ENCODE measurements at regions not wholly inside any gene's neighbourhood (a gene's known extent, or its start where the extent isn't known, plus 50 kb on each side); places are given as distances from the start of the nearest gene placed in this dataset.

DNA sequence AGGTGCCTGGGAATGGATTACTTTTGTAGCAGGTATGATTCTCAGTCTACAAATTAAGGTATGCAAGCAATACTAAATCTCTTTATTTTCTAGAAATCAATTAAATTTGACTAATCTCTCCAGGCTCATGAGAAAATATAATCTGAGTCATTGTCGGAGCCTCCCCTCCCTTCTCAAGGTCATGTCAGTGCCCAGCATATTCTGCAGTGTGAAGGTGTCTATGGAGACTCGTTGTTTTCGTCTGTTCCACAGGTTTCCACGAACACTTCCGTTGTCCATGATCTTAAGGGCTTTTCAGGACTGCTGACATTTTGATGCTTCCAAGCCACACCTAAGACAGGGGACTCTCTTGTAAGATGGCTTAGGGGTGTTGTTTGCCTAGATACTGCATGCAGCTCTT is 56.6 kb upstream of the SCOC start:
- no peak for DNase-seq (ENCODE audit: low spot score)

DNA sequence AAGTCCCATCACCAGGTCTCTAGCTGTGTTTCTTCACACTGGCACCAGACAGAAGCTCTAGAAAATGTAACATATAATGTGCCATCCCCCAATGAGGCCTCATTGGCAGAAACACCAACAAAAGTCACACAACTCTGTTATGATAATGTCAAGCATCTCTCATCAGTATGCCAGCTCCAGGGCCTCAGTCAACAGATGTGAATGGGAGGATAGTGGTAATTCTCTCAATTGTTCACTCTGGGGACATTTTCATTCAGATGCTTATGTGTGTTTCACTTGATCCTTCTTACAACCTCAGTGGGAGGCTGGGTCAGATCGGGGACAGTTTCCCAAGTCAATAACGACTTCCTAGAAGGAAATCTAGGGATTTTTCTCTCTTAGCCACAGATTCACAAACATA is 57.5 kb upstream of the SCOC start:
- no peak for DNase-seq (ENCODE audit: low spot score)

DNA sequence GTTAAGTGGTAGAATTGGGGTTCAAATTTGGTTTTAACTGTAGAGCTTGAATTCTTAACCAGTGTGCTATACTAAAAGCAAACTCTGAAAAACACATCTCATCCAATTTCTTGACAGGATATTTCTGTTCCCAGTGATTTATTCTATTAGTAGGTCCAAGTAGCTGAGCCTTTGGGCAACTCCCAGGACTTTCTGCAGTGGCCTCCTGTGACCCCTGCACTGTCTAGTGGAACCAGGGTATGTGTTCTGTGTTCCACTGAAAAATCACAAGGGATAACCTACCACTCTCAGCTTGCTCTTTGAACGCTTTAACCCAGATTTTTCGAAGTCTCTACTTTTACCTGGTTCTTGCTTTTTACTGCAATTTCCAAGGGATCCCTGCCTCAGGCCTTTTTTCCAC is 58.0 kb upstream of the SCOC start:
- DNase-seq (ENCODE audit: low spot score), result no peak

DNA sequence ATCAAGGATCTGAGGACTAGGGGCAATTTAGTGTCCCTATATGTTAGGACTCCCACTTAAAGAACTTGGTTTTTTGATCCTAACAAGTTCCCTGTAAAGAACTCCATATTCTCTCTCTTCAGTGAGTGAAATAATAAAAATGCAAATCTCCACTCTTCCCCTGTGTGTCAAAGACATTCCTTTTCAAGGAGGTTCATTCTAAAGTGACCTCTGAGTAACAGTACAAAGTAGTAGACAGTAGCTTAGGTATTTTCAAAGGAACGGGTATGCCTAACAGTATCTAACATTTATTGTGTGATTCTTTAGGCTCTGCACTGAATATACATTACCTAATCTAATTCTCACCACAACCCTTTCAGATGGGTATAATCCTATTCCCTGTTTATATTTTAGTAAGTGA is 58.4 kb upstream of the SCOC start:
- no peak for DNase-seq (ENCODE audit: low spot score)

DNA sequence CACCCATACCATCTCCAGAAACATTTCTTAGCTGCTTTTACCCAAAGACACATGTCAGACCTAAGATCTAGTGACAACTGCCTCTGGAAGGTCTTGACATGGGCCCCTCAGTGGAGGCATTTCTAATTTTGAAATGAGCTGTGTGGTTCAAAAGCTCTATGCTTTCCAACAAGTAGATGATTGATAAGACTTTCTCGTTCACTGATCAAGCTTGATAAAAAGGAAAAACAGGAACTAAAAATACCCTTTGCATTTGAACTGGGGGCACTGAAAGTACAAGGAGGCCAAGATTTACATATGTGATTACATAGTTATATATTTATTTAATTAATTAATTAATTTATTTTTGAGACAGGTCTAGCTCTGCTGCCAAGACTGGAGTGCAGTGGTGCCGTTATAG is 61.3 kb upstream of the SCOC start:
- no peak for DNase-seq (ENCODE audit: low spot score)

DNA sequence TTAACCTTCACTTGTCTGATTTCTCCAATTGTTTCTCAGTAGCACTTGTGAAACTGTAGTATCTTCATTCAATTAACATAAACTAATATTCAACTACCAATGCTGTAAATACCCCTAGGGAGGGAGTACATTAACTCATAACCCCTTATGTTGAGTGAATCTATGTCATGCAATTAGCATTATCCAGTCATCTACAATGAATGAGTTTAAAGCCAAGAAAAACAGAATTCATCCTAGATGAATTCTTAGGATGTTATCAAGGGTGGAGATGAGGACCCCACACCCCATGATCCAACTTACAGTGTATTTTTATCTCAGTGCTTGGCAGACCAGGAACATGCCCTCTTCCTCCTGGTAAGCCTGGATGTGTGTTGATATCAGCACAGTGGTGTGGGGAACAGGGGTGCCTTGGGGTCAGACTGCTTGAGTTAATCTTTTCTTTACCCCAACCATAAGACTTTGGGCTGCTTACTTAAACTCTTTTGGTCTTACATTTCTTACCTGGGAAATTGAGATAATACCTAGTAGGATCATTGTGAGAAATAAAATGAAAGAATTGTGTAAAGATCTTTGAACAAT is 62.1 kb upstream of the SCOC start:
- no peak for DNase-seq (ENCODE audit: low spot score)

DNA sequence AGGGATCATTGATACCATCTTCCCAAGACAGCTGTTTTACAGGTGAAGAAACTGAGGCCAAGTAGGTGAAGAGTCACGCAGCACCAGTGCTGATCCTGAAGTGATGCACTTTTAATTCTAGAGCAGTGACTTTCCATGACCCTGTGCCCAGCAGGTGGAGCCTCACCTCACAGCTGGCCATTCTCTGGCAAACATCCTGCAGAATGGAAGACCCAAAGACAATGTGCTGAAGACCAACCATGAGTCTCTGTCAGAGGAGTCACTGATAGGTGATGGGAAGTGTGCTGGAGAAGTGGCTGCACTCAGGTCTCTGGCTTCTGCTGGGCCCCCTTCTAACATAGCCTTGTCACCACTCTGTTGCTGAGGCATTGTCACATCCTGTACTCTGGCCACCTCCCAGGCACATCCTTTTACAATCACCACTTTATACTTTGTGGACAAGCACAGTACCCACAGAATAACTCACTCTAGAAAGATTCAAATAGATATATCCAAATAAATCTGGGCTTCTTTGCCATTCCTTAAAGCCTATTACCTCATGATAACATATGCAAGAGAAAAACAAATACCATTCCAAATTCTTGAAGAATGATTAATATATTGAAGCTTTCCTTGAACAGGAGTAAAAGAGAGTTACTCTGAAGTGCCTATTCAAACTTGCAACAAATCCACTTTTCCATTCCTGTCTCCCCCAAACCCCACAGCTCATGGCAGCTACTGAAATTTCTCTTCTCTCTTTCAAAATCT is 64.1 kb upstream of the SCOC start:
- DNase-seq (ENCODE audit: low spot score), result no peak

DNA sequence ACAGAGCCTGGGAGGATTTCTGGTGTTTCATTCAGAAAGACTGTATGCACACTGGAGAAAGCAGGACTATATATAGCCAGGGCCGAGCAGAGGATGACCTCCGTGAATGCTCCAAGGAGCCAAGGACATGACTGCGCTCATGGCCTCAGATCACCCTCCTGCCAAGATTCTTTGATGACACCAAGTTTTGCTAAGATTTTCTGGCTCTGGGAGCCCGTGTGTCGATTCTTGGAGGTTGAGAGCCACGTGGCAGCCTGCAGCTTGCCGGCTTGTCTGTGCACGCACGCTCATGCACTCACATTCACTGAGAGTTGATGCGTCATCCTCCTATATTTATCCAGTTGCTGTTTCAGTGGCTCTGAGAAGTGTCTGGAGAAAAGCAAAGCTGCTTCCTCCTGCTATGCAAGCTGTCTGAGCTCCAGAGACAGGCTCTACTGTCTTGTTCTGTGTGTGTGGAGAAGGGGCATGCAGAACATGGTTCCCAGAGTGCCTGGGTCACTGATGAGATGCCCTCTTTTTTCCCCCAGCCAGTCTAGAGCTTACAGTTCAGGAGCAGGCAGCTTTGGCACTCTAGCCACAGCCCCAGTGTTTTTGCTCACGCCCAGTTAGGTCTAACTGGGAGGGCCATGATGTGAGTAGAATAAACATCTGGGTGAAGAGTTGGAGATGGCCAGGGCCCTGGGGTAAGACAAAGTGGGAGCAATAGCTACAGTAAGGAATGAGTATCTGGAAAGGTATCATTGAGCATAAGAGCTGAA is 64.9 kb upstream of the SCOC start:
- peak; percentile 47 for DNase-seq (ENCODE audit: low spot score)

DNA sequence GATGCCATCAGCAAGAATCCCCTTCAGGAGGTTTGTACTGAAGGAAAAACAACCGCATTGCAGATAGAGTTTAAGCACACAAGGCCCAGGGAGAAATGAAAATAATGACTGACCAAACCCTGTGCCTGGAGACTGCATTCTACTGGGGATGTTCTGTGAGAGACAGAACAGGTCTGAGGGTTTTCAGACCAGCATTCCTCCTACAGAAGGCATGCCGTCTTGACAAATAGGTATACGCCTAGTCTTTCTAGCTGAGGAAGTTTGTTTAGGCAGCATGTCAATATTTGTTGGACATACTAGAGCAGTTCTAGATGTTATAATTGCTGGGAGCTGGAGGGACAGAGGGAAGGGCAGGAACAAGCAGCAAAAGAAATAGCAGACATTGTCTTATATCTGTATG is 68.4 kb upstream of the SCOC start:
- no peak for DNase-seq (ENCODE audit: low spot score)

DNA sequence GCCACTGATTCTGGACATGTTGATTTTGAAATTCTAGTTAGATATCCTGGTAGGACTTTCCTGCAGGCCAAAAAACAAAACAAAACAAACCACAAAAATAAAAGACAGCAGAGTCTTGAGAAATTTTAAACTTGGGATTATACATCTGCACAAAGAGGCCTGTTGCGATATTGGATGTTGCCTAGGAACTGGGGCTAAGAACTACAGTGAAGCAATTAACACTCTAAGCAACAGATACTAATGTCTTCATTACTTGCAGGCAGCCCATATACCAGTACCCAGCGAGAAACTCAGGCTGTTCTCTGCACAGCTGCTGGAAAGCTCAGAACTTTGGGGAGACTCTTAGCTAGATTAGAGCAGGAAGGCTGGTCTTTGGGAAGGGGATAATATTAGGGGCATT is 69.1 kb upstream of the SCOC start:
- no peak for DNase-seq (ENCODE audit: low spot score)

DNA sequence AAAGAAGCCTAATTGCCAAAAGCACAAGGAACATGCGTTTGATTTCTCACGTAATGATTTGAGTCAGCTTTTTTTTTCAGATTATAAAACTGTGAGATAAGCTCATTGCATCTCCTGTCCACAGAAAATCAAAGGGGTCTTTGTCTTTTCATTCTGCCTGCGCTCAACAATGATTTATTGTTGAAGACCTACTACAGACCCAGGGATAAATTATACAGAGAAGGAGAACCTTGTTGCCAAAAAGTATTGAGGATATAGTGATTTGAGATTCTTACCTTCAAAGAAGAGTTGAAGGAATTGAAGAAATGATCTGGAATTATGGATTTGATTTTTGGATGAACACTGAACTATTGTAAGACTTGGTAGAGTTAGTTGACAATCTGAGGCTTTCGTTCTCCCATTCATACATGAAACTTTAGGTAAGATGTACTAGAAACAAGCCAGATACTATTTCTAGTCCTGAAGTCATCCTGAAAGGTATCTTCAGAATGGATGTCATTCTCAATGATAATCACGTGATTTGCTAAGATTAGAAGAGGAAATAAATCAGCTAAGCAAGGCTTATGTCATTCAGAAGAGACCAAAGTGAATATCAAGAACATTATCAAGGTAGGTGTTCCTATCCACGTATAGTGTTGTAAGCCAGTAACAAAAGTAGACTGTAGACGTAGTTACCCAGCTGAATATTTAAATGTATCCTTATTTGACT is 71.1 kb upstream of the SCOC start:
- peak; percentile 92 for DNase-seq (ENCODE audit: low spot score)

DNA sequence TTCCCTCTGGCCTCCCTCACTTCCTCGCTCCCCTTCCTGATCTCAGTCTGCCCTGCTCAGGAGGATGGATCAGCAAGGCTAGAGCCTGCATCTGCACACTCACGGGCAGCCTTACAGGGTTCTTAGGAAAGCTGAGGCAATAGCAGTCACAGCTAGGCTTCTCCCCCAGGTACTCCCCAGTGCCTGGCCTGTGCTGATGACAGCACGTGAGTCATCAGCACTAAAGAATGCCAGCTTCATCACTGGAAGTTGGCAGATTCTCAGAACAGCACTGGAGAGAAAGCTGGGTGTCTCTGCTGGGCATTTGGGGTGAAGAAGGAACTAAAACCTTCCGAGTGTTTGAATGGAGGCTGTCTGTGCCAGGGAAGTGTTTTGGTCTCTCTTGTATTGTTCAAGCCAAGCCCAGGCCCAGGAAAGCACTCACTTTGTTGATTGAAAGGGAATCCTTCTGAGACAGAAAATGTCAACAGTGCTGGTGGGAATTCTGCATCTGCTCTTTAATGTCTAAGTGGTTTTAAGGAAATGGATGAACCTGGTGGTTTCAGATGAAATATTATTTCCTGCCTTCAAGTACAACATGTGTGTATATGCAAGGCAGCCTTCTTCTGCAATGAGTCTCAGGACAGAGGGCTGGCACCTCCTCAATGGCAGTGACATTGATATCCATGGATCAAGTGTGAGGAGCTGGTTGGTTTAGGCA is 73.0 kb upstream of the SCOC start:
- DNase-seq (ENCODE audit: low spot score), result peak; percentile 49

DNA sequence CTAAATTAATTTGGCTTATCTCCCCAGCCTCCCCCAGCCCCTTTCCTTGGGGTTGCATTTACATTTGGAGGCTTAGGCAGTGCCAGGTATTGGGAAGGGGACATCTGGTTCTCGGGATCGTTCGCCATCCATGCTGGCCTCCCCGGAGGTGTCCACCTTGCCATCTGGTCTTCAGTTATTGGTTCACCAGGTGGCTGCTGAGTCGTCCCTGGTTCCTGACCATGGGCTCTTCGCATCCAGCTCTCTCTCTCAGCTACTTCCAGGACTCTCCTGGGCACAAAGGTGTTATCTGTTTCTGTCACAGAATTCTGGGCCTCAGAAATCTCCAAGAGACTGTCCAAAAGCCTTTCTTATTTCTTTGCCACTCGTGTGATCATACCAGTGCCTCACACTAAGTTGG is 75.4 kb upstream of the SCOC start:
- DNase-seq (ENCODE audit: low spot score), result no peak

DNA sequence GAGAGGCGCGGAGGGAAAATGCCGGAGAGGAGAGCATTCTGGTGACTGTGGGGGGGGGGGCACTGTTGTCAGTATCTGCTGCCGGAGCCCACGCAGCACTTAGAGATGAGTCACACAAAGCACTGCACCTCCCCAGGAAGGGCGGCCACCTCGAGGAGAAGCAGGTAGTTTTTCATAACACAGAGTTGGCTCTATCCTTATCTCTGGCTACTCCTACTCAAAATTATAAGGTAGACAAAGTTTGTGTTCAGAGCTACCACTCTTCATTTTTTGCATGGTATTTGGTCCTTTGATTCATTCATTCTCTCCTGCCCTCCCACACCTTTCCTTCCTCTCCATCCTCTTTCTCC is 76.2 kb upstream of the SCOC start:
- no peak for DNase-seq (ENCODE audit: low spot score)

DNA sequence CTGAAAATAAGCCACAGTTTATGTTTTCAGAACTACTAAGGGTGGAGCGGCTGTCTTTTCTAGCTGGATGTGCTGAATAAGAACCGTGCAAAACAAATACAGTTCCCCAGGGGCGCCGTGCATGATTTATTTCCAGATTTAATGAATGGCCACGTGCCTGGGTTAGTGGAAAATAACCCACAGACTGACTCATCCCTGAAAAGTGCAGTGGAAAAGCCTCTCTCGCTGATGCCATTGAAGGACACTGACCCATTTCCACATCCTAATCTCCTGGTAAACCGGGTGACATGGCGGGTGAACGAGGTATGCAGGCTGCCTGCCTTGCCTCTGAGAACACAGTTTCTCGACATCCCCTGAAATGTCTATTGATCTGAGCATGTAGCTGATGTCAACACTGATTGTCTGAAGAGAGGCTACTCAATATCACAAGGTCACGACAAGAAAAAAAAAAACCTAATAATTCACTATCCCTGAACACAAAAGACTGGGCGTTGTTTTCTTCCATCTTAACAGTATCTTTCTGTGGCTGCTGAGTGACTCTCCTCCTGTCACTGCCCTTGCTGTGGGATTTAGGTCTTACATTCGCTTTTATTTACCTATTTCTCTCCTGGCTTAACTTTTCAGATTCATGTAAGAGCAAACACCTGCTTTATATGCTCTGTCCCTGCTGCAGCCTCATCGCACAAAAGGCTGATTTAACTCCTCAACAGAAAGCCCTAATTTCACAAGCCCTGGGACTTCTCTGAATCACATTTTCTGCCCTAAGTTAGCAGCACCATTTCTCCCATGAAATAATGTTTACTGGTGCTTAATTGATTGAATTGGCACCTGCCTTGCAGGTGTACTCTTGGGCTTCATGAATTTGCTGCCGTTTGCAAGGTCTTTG is 76.9 kb upstream of the SCOC start:
- DNase-seq (ENCODE audit: low spot score), result peak; percentile 25

DNA sequence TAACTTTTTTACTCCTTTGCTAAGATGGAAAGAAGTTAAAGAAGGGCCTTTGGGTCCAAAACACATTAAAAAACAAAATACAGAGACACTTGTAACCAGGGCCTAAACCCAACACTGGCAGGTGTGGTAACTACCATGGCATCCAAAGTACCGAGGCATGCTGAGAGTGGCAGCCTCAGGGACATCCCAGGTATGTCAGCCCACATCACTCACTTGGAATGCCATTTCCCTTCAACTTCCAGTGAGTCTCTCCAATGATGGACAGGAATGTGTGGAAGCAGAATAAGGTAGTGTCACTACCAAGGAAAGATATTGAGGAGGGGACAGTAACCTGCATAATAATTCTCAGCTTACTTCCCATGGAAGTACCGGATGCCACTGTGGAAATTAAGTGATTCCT is 79.5 kb upstream of the SCOC start:
- no peak for DNase-seq (ENCODE audit: low spot score)

DNA sequence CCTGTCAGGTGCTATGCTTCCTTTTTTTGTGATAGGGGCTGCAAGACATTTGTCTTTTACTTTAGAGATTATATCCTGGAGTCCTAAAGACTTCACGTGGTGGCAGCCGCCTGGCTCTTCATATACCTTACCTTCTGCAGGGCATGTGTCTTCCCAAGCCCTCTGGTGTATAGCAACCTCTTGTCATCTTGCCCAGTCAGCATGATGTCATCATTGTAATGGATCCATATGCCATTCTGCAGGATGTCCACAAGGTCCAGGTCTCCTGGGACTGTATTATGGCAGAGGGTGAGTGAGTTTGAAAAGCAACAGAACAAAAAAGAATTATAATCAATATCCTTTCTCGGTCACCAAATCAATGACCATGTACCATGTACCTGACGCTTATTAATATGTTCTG is 82.2 kb upstream of the SCOC start:
- DNase-seq (ENCODE audit: low spot score), result no peak

DNA sequence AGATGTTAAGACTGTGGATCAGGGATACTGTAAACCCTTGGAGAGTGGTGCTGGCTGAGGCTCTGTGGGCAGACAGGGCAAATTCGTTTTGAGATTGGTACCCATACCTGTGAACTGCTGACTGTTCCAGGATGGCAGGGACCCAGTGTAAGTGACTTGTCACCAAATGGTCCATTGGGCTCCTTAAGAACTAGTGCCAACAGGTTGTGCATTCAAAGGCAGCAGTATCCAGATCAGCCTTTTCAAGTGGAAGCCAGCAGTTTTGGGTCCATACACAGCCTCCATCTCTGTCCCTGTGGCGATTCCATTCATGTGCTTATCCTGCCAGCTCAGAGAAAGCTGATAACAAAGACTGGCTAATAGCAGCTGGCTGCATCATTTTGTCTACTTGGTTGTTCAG is 84.0 kb upstream of the SCOC start:
- no peak for DNase-seq (ENCODE audit: low spot score)

DNA sequence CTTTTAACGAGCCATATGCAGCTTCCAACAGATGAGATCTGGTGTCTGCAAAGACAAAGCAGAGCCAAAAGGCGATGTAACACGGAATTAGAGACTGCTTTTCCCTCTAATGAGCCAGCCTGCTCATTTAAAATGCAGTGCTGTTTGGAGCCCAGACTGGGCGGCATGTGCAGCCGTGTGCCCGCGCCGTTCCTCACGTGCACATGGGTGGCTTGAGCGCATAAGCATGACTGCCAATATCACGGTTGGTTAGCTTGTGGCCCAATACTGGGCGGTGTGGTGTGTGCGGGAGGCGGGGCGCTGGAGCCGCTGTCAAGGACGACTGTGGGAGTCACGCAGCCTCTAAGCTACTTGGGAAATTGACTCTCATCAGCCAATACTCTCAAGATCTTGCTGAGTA is 87.0 kb upstream of the SCOC start:
- no peak for DNase-seq (ENCODE audit: low spot score)

DNA sequence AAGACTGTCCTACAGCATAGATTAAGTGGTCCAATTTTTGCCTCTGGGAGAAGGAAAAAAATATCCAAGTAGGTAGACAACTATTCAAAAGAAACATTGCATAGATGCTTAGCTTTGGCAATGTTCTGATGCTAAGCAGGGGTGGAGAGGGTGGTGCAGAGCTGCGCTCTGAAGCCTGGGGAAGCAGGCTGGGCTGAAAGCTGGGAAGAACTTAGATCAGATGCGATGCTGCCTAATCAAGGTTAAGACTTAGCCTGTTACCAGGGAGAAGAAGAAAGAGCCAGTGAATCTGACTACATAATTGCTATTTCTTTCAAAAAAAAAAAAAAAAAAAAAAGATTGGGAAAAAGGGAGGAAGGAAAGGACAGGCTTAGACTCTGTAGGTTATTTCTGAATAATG is 89.0 kb upstream of the SCOC start:
- no peak for DNase-seq (ENCODE audit: low spot score)

DNA sequence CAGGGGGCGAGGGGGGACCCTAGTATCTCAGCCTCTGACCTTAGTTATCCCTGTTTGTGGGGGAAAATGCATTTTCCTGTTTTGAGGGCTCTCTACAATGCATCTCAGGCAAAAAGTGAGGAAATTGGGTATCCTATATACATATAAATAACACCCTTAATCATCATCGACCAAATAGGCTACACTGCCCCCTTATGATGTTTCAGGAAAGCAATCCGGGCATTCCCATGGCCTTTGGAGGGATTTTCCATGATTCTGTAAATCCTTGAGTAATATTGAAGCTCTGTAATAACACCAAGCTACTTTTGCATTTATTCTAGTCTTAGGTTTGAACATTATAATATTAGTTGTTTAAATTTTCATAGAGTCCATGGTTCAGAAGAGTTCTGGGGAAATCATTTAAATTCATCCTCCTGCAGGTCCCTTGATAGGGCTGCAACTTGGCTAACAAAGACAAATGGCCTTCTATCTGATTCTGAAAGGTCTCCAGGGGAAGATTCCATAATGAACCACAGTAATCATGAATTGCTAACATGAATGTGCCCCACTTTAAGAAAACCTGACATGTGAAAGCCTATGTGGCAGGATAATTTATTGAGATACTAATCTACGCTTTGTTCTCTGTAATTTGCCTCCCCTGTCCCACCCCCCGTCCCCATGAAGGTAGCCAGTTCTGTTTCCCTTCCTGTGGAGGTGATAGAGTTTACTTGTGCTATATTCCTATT is 91.5 kb upstream of the SCOC start:
- no peak for DNase-seq (ENCODE audit: low spot score)
